HEK293T (cell line): ENCODE measurements at regions not wholly inside any gene's neighbourhood (a gene's known extent, or its start where the extent isn't known, plus 50 kb on each side); places are given as distances from the start of the nearest gene placed in this dataset.

Source experiments
- CTCF ChIA-PET: fragments of 350-600 bp; formaldehyde crosslinking; extraction: SDS; loops from one replicate; lab custom pipeline; 2021; ENCODE audit warnings: antibody characterized with exemption, inconsistent platforms; lab: Yijun Ruan, JAX
- POLR2A ChIA-PET: fragments of 350-600 bp; formaldehyde crosslinking; extraction: SDS; loops from one replicate; lab custom pipeline; 2020; ENCODE audit warnings: antibody characterized with exemption, inconsistent platforms; lab: Yijun Ruan, JAX
- DNase-seq: peaks from one replicate; pipeline ENCODE4 v3.0.0; 2012; ENCODE audit warnings: mixed read lengths; ENCODE audit errors: extremely low spot score
- ARNT ChIP-seq: fragments of 450-650 bp; IDR thresholded peaks from 2 replicates; pipeline ENCODE4 v1.6.1; 2017; ENCODE audit warnings: mild to moderate bottlenecking
- BHLHE40 ChIP-seq: fragments of 450-650 bp; IDR thresholded peaks from 2 replicates; pipeline ENCODE4 v1.6.1; 2016; ENCODE audit warnings: mild to moderate bottlenecking, moderate library complexity, borderline replicate concordance
- CTBP1 ChIP-seq: fragments of 450-650 bp; IDR thresholded peaks from 2 replicates; pipeline ENCODE4 v1.6.1; 2016; ENCODE audit warnings: borderline replicate concordance
- ELF4 ChIP-seq: fragments of 450-650 bp; IDR thresholded peaks from 2 replicates; pipeline ENCODE4 v1.6.1; 2017; ENCODE audit warnings: antibody characterized with exemption
- FOXA1 ChIP-seq: fragments of 450-650 bp; IDR thresholded peaks from 2 replicates; pipeline ENCODE4 v1.6.1; 2016; ENCODE audit warnings: mild to moderate bottlenecking
- FOXK2 ChIP-seq: fragments of 450-650 bp; IDR thresholded peaks from 2 replicates; pipeline ENCODE4 v1.6.1; 2016; ENCODE audit warnings: mild to moderate bottlenecking
- FOXM1 ChIP-seq: fragments of 450-650 bp; IDR thresholded peaks from 2 replicates; pipeline ENCODE4 v1.6.1; 2017; ENCODE audit warnings: mild to moderate bottlenecking, borderline replicate concordance
- HDGF ChIP-seq: fragments of 450-650 bp; IDR thresholded peaks from 2 replicates; pipeline ENCODE4 v1.6.1; 2017; ENCODE audit warnings: antibody characterized with exemption, borderline replicate concordance
- L3MBTL2 ChIP-seq: fragments of 450-650 bp; conservative IDR thresholded peaks from 2 replicates; pipeline ENCODE4 v1.6.1; 2016; ENCODE audit warnings: mild to moderate bottlenecking
- LEF1 ChIP-seq: fragments of 450-650 bp; IDR thresholded peaks from 2 replicates; pipeline ENCODE4 v1.6.1; 2017; ENCODE audit warnings: mild to moderate bottlenecking, borderline replicate concordance
- NFRKB ChIP-seq: fragments of 450-650 bp; IDR thresholded peaks from 2 replicates; pipeline ENCODE4 v1.6.1; 2016; ENCODE audit warnings: mild to moderate bottlenecking, moderate library complexity
- SP1 ChIP-seq: fragments of 450-650 bp; IDR thresholded peaks from 2 replicates; pipeline ENCODE4 v1.6.1; 2017
- SUZ12 ChIP-seq: fragments of 450-650 bp; IDR thresholded peaks from 2 replicates; pipeline ENCODE4 v1.6.1; 2016; ENCODE audit warnings: mild to moderate bottlenecking
- TARDBP ChIP-seq: fragments of 450-650 bp; IDR thresholded peaks from 2 replicates; pipeline ENCODE4 v1.6.1; 2016
- ZNF384 ChIP-seq: fragments of 450-650 bp; IDR thresholded peaks from 2 replicates; pipeline ENCODE4 v1.6.1; 2016
- TF ChIP-seq, protein P1 (sequence below): fragments of 450-650 bp; IDR thresholded peaks from 2 replicates; pipeline ENCODE4 v1.6.1; 2016

DNA sequence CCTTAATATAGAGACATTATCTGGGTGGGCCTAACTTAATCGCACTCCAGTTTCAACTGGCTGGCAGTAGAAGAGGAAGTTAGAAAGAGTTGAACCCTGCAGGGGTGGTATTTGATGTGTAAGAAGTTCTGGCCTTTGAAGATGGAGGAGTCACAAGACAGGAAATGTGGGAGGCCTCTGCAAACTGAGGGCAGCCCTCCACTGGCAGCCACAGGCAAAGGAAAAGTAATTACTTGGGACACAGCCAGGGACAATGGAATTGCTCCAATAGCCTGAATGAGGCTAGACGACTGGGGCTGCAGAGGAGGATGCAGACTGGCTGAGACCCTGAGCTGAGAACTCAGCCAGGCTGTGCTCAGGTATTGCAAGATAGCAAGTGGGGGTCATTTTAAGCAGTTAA, 703.3 kb upstream of the ARGLU1 start:
- no peak for DNase-seq
- TF ChIP-seq HDGF (no peak), L3MBTL2 (no peak), BHLHE40 (no peak), FOXA1 (no peak), LEF1 (no peak), SUZ12 (no peak), CTBP1 (no peak), SP1 (no peak), FOXK2 (no peak), ARNT (no peak), ZNF384 (no peak)
- TF ChIP-seq, protein P1, sequence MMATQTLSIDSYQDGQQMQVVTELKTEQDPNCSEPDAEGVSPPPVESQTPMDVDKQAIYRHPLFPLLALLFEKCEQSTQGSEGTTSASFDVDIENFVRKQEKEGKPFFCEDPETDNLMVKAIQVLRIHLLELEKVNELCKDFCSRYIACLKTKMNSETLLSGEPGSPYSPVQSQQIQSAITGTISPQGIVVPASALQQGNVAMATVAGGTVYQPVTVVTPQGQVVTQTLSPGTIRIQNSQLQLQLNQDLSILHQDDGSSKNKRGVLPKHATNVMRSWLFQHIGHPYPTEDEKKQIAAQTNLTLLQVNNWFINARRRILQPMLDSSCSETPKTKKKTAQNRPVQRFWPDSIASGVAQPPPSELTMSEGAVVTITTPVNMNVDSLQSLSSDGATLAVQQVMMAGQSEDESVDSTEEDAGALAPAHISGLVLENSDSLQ: no peak
- ChIA-PET CTCF (no interaction called here), POLR2A (no interaction called here)

DNA sequence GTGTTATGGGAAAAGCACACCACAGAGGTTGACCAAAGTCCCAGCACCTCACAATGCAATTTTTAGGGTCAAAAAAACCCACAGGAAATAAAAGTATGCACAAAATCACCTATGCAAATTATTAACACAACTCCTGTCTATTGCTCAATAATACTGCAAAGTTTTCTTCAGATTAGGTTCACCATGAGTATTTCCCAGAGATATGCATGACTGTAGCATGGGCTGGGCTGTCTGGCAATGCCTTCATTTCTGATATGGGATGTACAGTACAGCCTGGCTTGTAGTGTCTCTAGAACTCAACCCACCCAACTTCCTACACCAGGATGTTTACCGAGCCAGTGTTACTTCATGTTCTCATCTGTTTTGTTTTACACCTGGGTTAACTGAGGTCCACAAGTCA, 698.7 kb upstream of the ARGLU1 start:
- ChIA-PET POLR2A (no interaction called here), CTCF (no interaction called here)
- no peak for DNase-seq
- no peak for TF ChIP-seq LEF1

DNA sequence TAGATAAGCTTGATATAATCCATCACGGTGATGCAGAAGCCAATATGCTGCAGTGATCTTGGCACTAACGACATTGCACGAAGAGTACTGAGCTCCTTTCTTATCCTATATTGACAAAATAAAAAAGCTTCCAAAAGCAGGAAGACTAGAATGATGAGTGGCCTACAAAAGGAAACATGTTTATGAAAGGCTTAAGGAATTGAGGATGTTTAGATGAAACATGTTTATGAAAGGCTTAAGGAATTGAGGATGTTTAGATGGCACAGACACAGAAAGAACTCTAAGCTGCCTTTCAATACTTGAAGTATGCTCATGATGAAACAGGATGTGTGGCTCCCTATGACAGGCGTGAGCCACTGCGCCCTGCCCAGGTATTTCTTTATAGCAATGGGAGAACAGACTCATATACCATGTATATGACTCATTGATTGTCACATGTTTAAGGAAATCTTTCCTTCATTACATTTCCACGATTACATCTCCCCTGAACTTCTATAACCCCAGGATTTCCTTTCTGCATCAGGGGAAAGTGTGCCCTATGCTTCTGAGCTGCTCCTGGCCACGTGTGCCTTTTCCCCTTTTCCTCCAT, 690.8 kb upstream of the ARGLU1 start:
- DNase-seq: no peak
- ChIA-PET CTCF (no interaction called here), POLR2A (no interaction called here)
- TF ChIP-seq ZNF384: no peak
- TF ChIP-seq ARNT: no peak
- TF ChIP-seq, protein P1: no peak
- no peak for TF ChIP-seq TARDBP
- TF ChIP-seq NFRKB: no peak
- no peak for TF ChIP-seq SUZ12
- TF ChIP-seq FOXK2: no peak
- no peak for TF ChIP-seq FOXM1

DNA sequence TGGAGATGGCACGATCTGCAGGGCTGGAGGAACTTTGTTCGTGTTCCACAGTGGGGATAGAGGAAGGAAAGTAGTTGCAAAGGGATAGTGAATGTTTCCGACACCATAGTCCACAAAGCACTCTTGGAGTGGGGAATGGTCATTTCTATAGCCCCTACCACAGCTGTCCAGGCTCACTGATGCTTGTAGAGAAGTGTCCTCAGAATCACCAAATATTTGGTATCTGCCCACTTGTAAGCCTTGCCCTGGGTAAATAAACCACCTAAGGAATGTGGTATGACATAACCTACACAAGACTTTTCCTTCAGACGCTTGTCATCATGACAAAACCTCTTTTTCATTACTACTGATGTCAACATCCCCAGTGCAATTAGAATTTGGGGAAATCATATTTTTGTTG, 686.5 kb upstream of the ARGLU1 start:
- ChIA-PET CTCF (no interaction called here), POLR2A (no interaction called here)
- TF ChIP-seq CTBP1: no peak
- TF ChIP-seq FOXA1: no peak
- TF ChIP-seq TARDBP: no peak
- no peak for TF ChIP-seq FOXK2
- TF ChIP-seq FOXM1: no peak
- no peak for TF ChIP-seq LEF1
- DNase-seq: no peak

DNA sequence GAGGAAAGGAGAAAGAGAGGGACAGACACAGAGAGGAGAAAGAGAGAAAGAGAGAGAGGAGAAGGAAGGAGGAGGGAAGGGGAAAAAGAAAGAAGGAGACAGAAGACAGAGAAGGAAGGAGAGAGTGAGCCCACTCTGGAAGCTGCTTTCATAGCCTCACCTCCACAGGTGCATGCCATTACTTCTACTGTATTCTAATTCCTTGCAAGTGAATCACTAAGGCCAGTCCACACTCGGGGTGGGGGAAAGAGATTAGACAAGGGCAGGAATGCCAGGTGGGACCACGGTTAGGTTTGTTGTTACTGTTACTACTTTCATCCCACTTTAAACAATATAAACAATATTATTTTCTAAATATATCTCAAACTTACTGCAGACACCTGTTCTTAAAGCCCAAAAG, 684.5 kb upstream of the ARGLU1 start:
- DNase-seq: no peak
- TF ChIP-seq NFRKB: no peak
- TF ChIP-seq TARDBP: no peak
- no peak for TF ChIP-seq BHLHE40
- no peak for TF ChIP-seq FOXM1
- no peak for TF ChIP-seq SUZ12
- TF ChIP-seq, protein P1: no peak
- no peak for TF ChIP-seq FOXA1
- no peak for TF ChIP-seq ELF4
- no peak for TF ChIP-seq ZNF384
- TF ChIP-seq CTBP1: no peak
- no peak for TF ChIP-seq FOXK2
- no peak for TF ChIP-seq HDGF
- no peak for TF ChIP-seq L3MBTL2
- TF ChIP-seq SP1: no peak
- ChIA-PET CTCF (no interaction called here), POLR2A (no interaction called here)

DNA sequence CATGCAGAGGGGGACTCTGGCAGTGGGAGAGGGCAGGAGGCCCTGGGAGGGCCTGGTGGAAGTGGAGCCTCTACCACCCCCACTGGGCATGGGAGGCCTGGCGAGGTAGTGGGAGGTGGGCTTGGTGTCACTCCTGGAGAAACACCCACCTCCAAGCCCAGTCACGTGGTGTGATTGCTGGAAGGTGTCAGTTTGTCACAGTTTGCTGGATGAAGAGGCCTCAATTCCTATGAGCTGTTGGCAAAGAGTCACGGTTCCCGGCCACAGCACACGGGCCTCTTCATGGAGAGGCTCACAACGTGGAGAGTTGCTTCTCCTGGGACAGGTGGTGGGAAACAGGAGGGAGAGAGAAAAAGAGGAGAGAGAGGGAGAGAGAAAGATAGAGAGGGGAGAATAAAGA, 684.1 kb upstream of the ARGLU1 start:
- ChIA-PET CTCF (no interaction called here), POLR2A (no interaction called here)
- no peak for DNase-seq
- no peak for TF ChIP-seq ELF4
- no peak for TF ChIP-seq FOXK2
- no peak for TF ChIP-seq HDGF
- TF ChIP-seq, protein P1: no peak
- no peak for TF ChIP-seq LEF1
- TF ChIP-seq NFRKB: no peak
- no peak for TF ChIP-seq CTBP1
- no peak for TF ChIP-seq FOXA1
- TF ChIP-seq FOXM1: no peak
- TF ChIP-seq TARDBP: no peak
- TF ChIP-seq SP1: no peak
- no peak for TF ChIP-seq L3MBTL2
- no peak for TF ChIP-seq BHLHE40
- TF ChIP-seq ZNF384: no peak
- no peak for TF ChIP-seq SUZ12
- no peak for TF ChIP-seq ARNT
